Prostate gland (tissue), 2 donors: ENCODE measurements at regions not wholly inside any gene's neighbourhood (a gene's known extent, or its start where the extent isn't known, plus 50 kb on each side); places are given as distances from the start of the nearest gene placed in this dataset.

Source experiments
- DNase-seq: peaks from one replicate; pipeline ENCODE4 v3.0.0-alpha.2; 2019; ENCODE audit warnings: low spot score
- H3K27ac ChIP-seq, 2 donors: fragments of 200-600 bp; sonication (generic); 2 replicates each; pipeline ENCODE4 v1.5.1; 2017 to 2019
- H3K27me3 ChIP-seq: fragments of 200-600 bp; sonication (generic); replicated peaks from 2 replicates; pipeline ENCODE4 v1.5.1; 2019; ENCODE audit not compliant: insufficient read depth
- H3K36me3 ChIP-seq, 2 donors: fragments of 200-600 bp; sonication (generic); 1 replicate in 1 of 2; 2 replicates in 1 of 2; pipeline versions ENCODE4 v1.5.1 to v1.8.1; 2017 to 2019
- H3K4me1 ChIP-seq: fragments of 200-600 bp; sonication (generic); replicated peaks from 2 replicates; pipeline ENCODE4 v1.5.1; 2019
- H3K4me3 ChIP-seq, 2 donors: fragments of 200-600 bp; sonication (generic); 2 replicates each; pipeline ENCODE4 v1.5.1; 2017 to 2019
- H3K9me3 ChIP-seq: fragments of 200-600 bp; sonication (generic); 2 replicates; pipeline ENCODE4 v1.5.1; 2017
- CTCF ChIP-seq, 4 experiments: fragments of 200-600 bp in 2 of 4; fragments of 450-650 bp in 2 of 4; sonication (generic) in 2 of 4; IDR thresholded peaks; 1 replicate in 3 of 4; 2 replicates in 1 of 4; pipeline ENCODE4 v1.5.1; 2016 to 2019; ENCODE audit warnings: antibody characterized with exemption in 4 of 4, mild to moderate bottlenecking in 2 of 4, moderate library complexity in 2 of 4
- POLR2A ChIP-seq: fragments of 450-650 bp; IDR thresholded peaks from one replicate; pipeline ENCODE4 v1.6.1; 2016; ENCODE audit warnings: antibody characterized with exemption, mild to moderate bottlenecking
- POLR2AphosphoS5 ChIP-seq: sonication (generic); formaldehyde crosslinking; IDR thresholded peaks from one replicate; pipeline ENCODE4 v1.6.1; 2017; ENCODE audit warnings: antibody characterized with exemption
- WGBS: methylation state at CpG from one replicate; pipeline ENCODE4 v1.1.5; 2018; 5-methylcytosine and 5-hydroxymethylcytosine counted together
- intact Hi-C: fragments of 100-400 bp; cut with DNase I; formaldehyde crosslinking; loops from one replicate; pipeline ENCODE4 v1.14.2; 2022

GRCh38 chr5:164433106-164433870 lies 927.9 kb downstream of the MAT2B start:
- no peaks in the 10 kb centered on the region for H3K4me1 ChIP-seq
- DNase-seq = no peak
- H3K9me3 ChIP-seq = no peaks in the 10 kb centered on the region
- H3K27me3 ChIP-seq = no peaks in the 10 kb centered on the region
- no peak overlapping the region for H3K4me3 ChIP-seq
- no peak overlapping the region for H3K27ac ChIP-seq
- WGBS = 71% methylated on average over 4 of the region's 4 CpGs
- TF ChIP-seq POLR2A (no peak), POLR2AphosphoS5 (no peak), CTCF (IDR thresholded peaks at IDR 0.05) (no peak)
- intact Hi-C loops = no loop called here
- no peaks in the 10 kb centered on the region for H3K36me3 ChIP-seq

- Histone ChIP-seq H3K4me3 (no peak overlapping the region), H3K36me3 (no peaks in the 10 kb centered on the region), H3K9me3 (no peaks in the 10 kb centered on the region), H3K27me3 (no peaks in the 10 kb centered on the region), H3K4me1 (no peaks in the 10 kb centered on the region), H3K27ac (no peak overlapping the region)
- TF ChIP-seq CTCF (IDR thresholded peaks at IDR 0.05) (no peak), POLR2A (no peak), POLR2AphosphoS5 (no peak)
- DNase-seq = no peak
- intact Hi-C loops = no loop called here
- WGBS = 54% methylated on average over 3 of the region's 3 CpGs
Measured at GRCh38 chr5:164435576-164435975, 930.2 kb downstream of the MAT2B start.

- Histone ChIP-seq H3K4me1 (no peaks in the 10 kb centered on the region), H3K27me3 (no peaks in the 10 kb centered on the region), H3K27ac (no peak overlapping the region), H3K36me3 (no peaks in the 10 kb centered on the region), H3K9me3 (no peaks in the 10 kb centered on the region), H3K4me3 (no peak overlapping the region)
- intact Hi-C loops = no loop called here
- no peak for TF ChIP-seq POLR2AphosphoS5
- TF ChIP-seq POLR2A = no peak
- TF ChIP-seq CTCF (IDR thresholded peaks at IDR 0.05) = no peak
- 22% methylated on average over 1 of the region's 1 CpG for WGBS
- no peak for DNase-seq
Measured at GRCh38 chr5:164439799-164440198, 934.4 kb downstream of the MAT2B start.

GRCh38 chr5:164449460-164449859 lies 944.0 kb downstream of the MAT2B start:
- no peak for TF ChIP-seq POLR2A
- TF ChIP-seq CTCF (IDR thresholded peaks at IDR 0.05) = no peak
- no peak for TF ChIP-seq POLR2AphosphoS5
- no peak for DNase-seq
- H3K36me3 ChIP-seq = no peaks in the 10 kb centered on the region
- no peak overlapping the region for H3K27ac ChIP-seq
- no peaks in the 10 kb centered on the region for H3K9me3 ChIP-seq
- intact Hi-C loops = no loop called here
- no peaks in the 10 kb centered on the region for H3K27me3 ChIP-seq
- 78% methylated on average over 1 of the region's 1 CpG for WGBS
- no peak overlapping the region for H3K4me3 ChIP-seq
- H3K4me1 ChIP-seq = no peaks in the 10 kb centered on the region

- DNase-seq = no peak
- no peak overlapping the region for H3K27ac ChIP-seq
- H3K9me3 ChIP-seq = no peaks in the 10 kb centered on the region
- no peaks in the 10 kb centered on the region for H3K36me3 ChIP-seq
- H3K4me3 ChIP-seq = no peak overlapping the region
- H3K4me1 ChIP-seq = no peaks in the 10 kb centered on the region
- intact Hi-C loops = no loop called here
- TF ChIP-seq POLR2AphosphoS5 = no peak
- no peak for TF ChIP-seq POLR2A
- no peak for TF ChIP-seq CTCF (IDR thresholded peaks at IDR 0.05)
- H3K27me3 ChIP-seq = no peaks in the 10 kb centered on the region
Measured at GRCh38 chr5:164466033-164466432, 960.6 kb downstream of the MAT2B start.
